A673 (cell line): ENCODE measurements at regions not wholly inside any gene's neighbourhood (a gene's known extent, or its start where the extent isn't known, plus 50 kb on each side); places are given as distances from the start of the nearest gene placed in this dataset.

Experiments
- EZH2 ChIP-seq: fragments of 200-600 bp; sonication (generic); IDR thresholded peaks from 2 replicates; pipeline ENCODE4 v1.6.1; 2017; ENCODE audit warnings: borderline replicate concordance, low read depth, mild to moderate bottlenecking, mixed read lengths, antibody characterized with exemption, low read length; ENCODE audit not compliant: poor library complexity, severe bottlenecking
- TF ChIP-seq, protein P1 (sequence below): fragments of 300-800, 200-600 bp; sonication (generic); conservative IDR thresholded peaks from 2 replicates; pipeline ENCODE4 v1.5.1; 2017; ENCODE audit warnings: low read depth, mild to moderate bottlenecking, antibody characterized with exemption, low read length, moderate library complexity, mixed read lengths

GRCh38 chr5:154612666-154613065 lies 134.6 kb upstream of the HAND1 start:
- TF ChIP-seq, protein P1, sequence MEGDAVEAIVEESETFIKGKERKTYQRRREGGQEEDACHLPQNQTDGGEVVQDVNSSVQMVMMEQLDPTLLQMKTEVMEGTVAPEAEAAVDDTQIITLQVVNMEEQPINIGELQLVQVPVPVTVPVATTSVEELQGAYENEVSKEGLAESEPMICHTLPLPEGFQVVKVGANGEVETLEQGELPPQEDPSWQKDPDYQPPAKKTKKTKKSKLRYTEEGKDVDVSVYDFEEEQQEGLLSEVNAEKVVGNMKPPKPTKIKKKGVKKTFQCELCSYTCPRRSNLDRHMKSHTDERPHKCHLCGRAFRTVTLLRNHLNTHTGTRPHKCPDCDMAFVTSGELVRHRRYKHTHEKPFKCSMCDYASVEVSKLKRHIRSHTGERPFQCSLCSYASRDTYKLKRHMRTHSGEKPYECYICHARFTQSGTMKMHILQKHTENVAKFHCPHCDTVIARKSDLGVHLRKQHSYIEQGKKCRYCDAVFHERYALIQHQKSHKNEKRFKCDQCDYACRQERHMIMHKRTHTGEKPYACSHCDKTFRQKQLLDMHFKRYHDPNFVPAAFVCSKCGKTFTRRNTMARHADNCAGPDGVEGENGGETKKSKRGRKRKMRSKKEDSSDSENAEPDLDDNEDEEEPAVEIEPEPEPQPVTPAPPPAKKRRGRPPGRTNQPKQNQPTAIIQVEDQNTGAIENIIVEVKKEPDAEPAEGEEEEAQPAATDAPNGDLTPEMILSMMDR = no peak
- no peak for TF ChIP-seq EZH2
